HepG2 (cell line): ENCODE measurements at regions not wholly inside any gene's neighbourhood (a gene's known extent, or its start where the extent isn't known, plus 50 kb on each side); places are given as distances from the start of the nearest gene placed in this dataset.

Experiments
- ATAC-seq: fragments of 200-7000 bp; cut with Tn5 transposase; 3 replicates; pipeline ENCODE4 v1.9.1; 2020; ENCODE audit warnings: mild to moderate bottlenecking, moderate library complexity
- BruUV-seq: library from RNA; stranded (reverse); fragments of 400-500 nt; replicated peaks from 2 replicates; lab custom pipeline; 2021; lab: Mats Ljungman, UMichigan
- CTCF ChIA-PET: fragments of 300-600 bp; formaldehyde crosslinking; extraction: SDS; loops from one replicate; lab custom pipeline; 2021; ENCODE audit warnings: low total read pairs, inconsistent platforms, low intra/inter-chr PET ratio; lab: Yijun Ruan, JAX
- POLR2A ChIA-PET: fragments of 350-600 bp; sonication (Branson Sonifier 250); formaldehyde crosslinking; loops from one replicate; lab custom pipeline; 2020; ENCODE audit warnings: antibody characterized with exemption, inconsistent platforms; lab: Yijun Ruan, JAX
- DNase-seq: peaks from one replicate; pipeline ENCODE4 v3.0.0-alpha.2; 2015; ENCODE audit warnings: low spot score
- FAIRE-seq: peaks from 3 replicates; lab custom pipeline; 2011; peaks lifted over from hg19 to GRCh38; lab: Jason Lieb, UNC
- H2AFZ ChIP-seq: one replicate; pipeline ENCODE4 v1.6.1; 2011; ENCODE audit warnings: low read length, inconsistent platforms
- H3K27ac ChIP-seq: fragments of 300-600 bp; 3 replicates; pipeline ENCODE4 v1.8.0; 2011; ENCODE audit warnings: mixed run types, mild to moderate bottlenecking, mixed read lengths, low read length, inconsistent platforms; ENCODE audit not compliant: insufficient read depth; ENCODE audit errors: extremely low read length
- H3K27me3 ChIP-seq, 2 experiments: fragments of 200-600 bp in 1 of 2; 2 replicates in 1 of 2; 3 replicates in 1 of 2; pipeline versions ENCODE4 v1.6.0 to v1.8.0; 2011; ENCODE audit warnings: low read length in 2 of 2, mild to moderate bottlenecking in 2 of 2, moderate library complexity in 2 of 2, inconsistent platforms in 1 of 2; ENCODE audit not compliant: insufficient read depth in 2 of 2, control insufficient read depth in 1 of 2
- H3K36me3 ChIP-seq, 2 experiments: fragments of 200-600 bp in 1 of 2; replicated peaks in 1 of 2; 2 replicates in 1 of 2; 3 replicates in 1 of 2; pipeline versions ENCODE4 v1.5.1 to v1.8.0; 2011; ENCODE audit warnings: low read length in 2 of 2, inconsistent platforms in 1 of 2; ENCODE audit not compliant: insufficient read depth in 2 of 2, control insufficient read depth in 1 of 2
- H3K4me1 ChIP-seq: 2 replicates; pipeline ENCODE4 v1.5.1; 2012; ENCODE audit warnings: low read length, inconsistent platforms; ENCODE audit not compliant: insufficient read depth
- H3K4me2 ChIP-seq: 2 replicates; pipeline ENCODE4 v1.6.0; 2011; ENCODE audit warnings: low read depth, low read length, inconsistent platforms
- H3K4me3 ChIP-seq, 3 experiments: fragments of 200-600 bp in 1 of 3; sonication (generic), shearing (Covaris generic) in 1 of 3; replicated peaks in 1 of 3; 2 replicates each; pipeline ENCODE4 v1.5.1; 2011 to 2016; ENCODE audit warnings: low read length in 3 of 3, inconsistent platforms in 2 of 3, low read depth in 2 of 3, mild to moderate bottlenecking in 2 of 3, control low read depth in 1 of 3, mixed read lengths in 1 of 3; ENCODE audit not compliant: insufficient read depth in 1 of 3
- H3K79me2 ChIP-seq: one replicate; pipeline ENCODE4 v1.6.1; 2011; ENCODE audit warnings: low read length, inconsistent platforms; ENCODE audit not compliant: insufficient read depth
- H3K9ac ChIP-seq: 2 replicates; pipeline ENCODE4 v1.6.0; 2011; ENCODE audit warnings: mild to moderate bottlenecking, low read depth, low read length, inconsistent platforms; ENCODE audit not compliant: insufficient read depth
- H3K9me3 ChIP-seq: 2 replicates; pipeline ENCODE4 v1.5.1; 2012; ENCODE audit warnings: mild to moderate bottlenecking, low read length
- H4K20me1 ChIP-seq: 2 replicates; pipeline ENCODE4 v1.6.0; 2011; ENCODE audit warnings: inconsistent platforms, mild to moderate bottlenecking, low read length, moderate library complexity; ENCODE audit not compliant: insufficient read depth
- CEBPG ChIP-seq: IDR thresholded peaks from 2 replicates; pipeline ENCODE4 v1.6.1; 2016
- FOXP1 ChIP-seq, 2 experiments: fragments of 450-650 bp in 1 of 2; IDR thresholded peaks; 2 replicates each; pipeline ENCODE4 v1.6.1; 2017 to 2018; ENCODE audit warnings: antibody characterized with exemption in 1 of 2
- KDM1A ChIP-seq: IDR thresholded peaks from 2 replicates; pipeline ENCODE4 v1.6.1; 2016; ENCODE audit warnings: missing compliant biosample characterization
- KLF15 ChIP-seq: sonication (generic); formaldehyde crosslinking; IDR thresholded peaks from 2 replicates; pipeline ENCODE4 v1.8.1; 2023; ENCODE audit warnings: borderline replicate concordance, mild to moderate bottlenecking, inconsistent platforms, missing genetic modification reagents, mixed read lengths
- MTF2 ChIP-seq: sonication (generic); formaldehyde crosslinking; IDR thresholded peaks from 2 replicates; pipeline ENCODE4 v1.5.0; 2020; ENCODE audit warnings: missing genetic modification reagents, borderline replicate concordance
- NR3C1 ChIP-seq: sonication (generic); formaldehyde crosslinking; IDR thresholded peaks from 2 replicates; pipeline ENCODE4 v1.4.0; 2020; ENCODE audit warnings: missing genetic modification reagents
- PITX1 ChIP-seq: sonication (generic); formaldehyde crosslinking; IDR thresholded peaks from 2 replicates; pipeline ENCODE4 v1.5.1; 2020; ENCODE audit warnings: mild to moderate bottlenecking, missing genetic modification reagents
- SMYD3 ChIP-seq: sonication (generic); formaldehyde crosslinking; IDR thresholded peaks from 2 replicates; pipeline ENCODE4 v1.8.1; 2023; ENCODE audit warnings: mild to moderate bottlenecking, missing genetic modification reagents
- ZC3H13 ChIP-seq: sonication (generic); formaldehyde crosslinking; IDR thresholded peaks from 2 replicates; pipeline ENCODE4 v1.8.1; 2023; ENCODE audit warnings: mild to moderate bottlenecking, missing genetic modification reagents, moderate library complexity
- ZNF24 ChIP-seq: fragments of 450-650 bp; IDR thresholded peaks from 2 replicates; pipeline ENCODE4 v1.6.1; 2017; ENCODE audit warnings: antibody characterized with exemption, mild to moderate bottlenecking
- ZNF317 ChIP-seq: sonication (generic); formaldehyde crosslinking; IDR thresholded peaks from 2 replicates; pipeline ENCODE4 v1.5.0; 2020; ENCODE audit warnings: mild to moderate bottlenecking, missing genetic modification reagents
- ZNF589 ChIP-seq: sonication (generic); formaldehyde crosslinking; conservative IDR thresholded peaks from 2 replicates; pipeline ENCODE4 v1.8.0; 2022; ENCODE audit warnings: mild to moderate bottlenecking, moderate library complexity, missing genetic modification reagents
- ZNF605 ChIP-seq: sonication (generic); formaldehyde crosslinking; IDR thresholded peaks from 2 replicates; pipeline ENCODE4 v1.8.0; 2022; ENCODE audit warnings: mild to moderate bottlenecking, missing genetic modification reagents
- ZNF720 ChIP-seq: sonication (generic); formaldehyde crosslinking; IDR thresholded peaks from 2 replicates; pipeline ENCODE4 v1.4.0; 2020; ENCODE audit warnings: missing genetic modification reagents
- ZNF816 ChIP-seq: sonication (generic); formaldehyde crosslinking; IDR thresholded peaks from 2 replicates; pipeline ENCODE4 v1.8.0; 2022; ENCODE audit warnings: missing genetic modification reagents, mild to moderate bottlenecking, borderline replicate concordance
- WGBS: methylation state at CpG from one replicate; pipeline ENCODE4 v1.1.6; 2017; ENCODE audit warnings: low lambda C conversion rate; 5-methylcytosine and 5-hydroxymethylcytosine counted together
- in situ Hi-C: cut with HindIII; loops from 2 replicates; pipeline ENCODE4 v1.10.0; 2017; ENCODE audit warnings: low pct_unique_long_range_greater_than_20kb; ENCODE audit not compliant: extremely low pct_ligation_motif_present
- intact Hi-C: fragments of 100-400 bp; cut with micrococcal nuclease; formaldehyde crosslinking; loops from one replicate; pipeline ENCODE4 v1.10.0; 2022; ENCODE audit not compliant: unreplicated experiment
- TF ChIP-seq, protein P1 (sequence below): sonication (generic); formaldehyde crosslinking; IDR thresholded peaks from 2 replicates; pipeline ENCODE4 v1.5.0; 2020; ENCODE audit warnings: missing genetic modification reagents, mild to moderate bottlenecking, borderline replicate concordance
- TF ChIP-seq, protein P2 (sequence below): sonication (generic); formaldehyde crosslinking; IDR thresholded peaks from 2 replicates; pipeline ENCODE4 v1.4.0; 2020; ENCODE audit warnings: missing genetic modification reagents, low read depth, mild to moderate bottlenecking, borderline replicate concordance
- TF ChIP-seq, protein P3 (sequence below): sonication (generic); formaldehyde crosslinking; IDR thresholded peaks from 2 replicates; pipeline ENCODE4 v1.4.0; 2020; ENCODE audit warnings: missing genetic modification reagents
- TF ChIP-seq, protein P4 (sequence below): sonication (generic); formaldehyde crosslinking; IDR thresholded peaks from 2 replicates; pipeline ENCODE4 v1.4.0; 2020; ENCODE audit warnings: mild to moderate bottlenecking, low read depth, missing genetic modification reagents

DNA sequence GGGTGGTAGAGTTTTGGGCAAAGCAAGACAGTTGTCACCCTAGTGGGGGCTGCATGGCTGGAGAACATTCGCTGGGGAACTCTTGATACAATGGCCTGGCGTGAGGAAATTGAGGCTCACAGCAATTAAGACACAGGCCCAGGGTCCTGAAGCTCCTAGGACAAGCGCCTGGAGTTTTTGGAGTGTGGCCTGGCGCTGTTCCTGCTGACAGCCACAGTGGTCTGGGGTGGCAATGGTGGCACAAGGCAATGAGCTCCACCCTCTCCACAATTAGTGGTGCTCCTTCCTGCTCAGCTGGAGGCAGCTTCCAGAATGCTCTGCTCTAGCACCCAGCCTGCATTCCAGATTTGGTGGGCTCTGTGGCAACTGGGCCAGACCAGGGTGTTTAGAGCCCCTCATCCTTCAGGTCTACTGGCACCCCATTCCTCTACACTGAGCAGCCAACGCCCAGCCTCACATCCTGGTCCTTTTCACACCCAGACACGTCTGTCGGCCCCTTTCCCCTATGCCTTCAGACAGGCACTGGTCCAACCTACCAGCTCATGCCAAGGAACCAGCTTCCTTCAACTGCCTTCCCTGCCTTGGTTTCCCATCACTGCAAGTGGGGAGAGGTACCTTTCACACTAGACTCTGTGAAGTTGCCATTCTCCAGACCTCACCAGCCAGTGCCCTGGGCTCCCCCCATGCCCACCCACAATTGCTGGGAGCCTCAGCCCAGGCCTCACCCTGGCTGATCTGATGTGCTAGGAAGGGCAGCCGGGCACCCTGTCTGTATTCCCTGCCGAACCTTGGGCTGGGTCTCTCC, 138.1 kb upstream of the COL5A1 start:
- ChIA-PET POLR2A (no interaction called here), CTCF (no interaction called here)
- no peak overlapping the region for H3K9ac ChIP-seq
- no peak overlapping the region for H2AFZ ChIP-seq
- no peaks in the 10 kb centered on the region for H3K4me1 ChIP-seq
- H3K4me2 ChIP-seq, result no peak overlapping the region
- no peak for FAIRE-seq
- intact Hi-C loops (no loop called here), in situ Hi-C loops (no loop called here)
- no peak overlapping the region for H3K27ac ChIP-seq
- H3K79me2 ChIP-seq, result no peaks in the 10 kb centered on the region
- no peaks in the 10 kb centered on the region for H3K36me3 ChIP-seq
- TF ChIP-seq ZNF816 (CRISPR knock-in tag) (no peak), ZNF24 (no peak), ZNF605 (CRISPR knock-in tag) (no peak), ZNF720 (CRISPR knock-in tag) (no peak), FOXP1 (IDR thresholded peaks at IDR 0.05) (no peak), FOXP1 (CRISPR knock-in tag; IDR thresholded peaks at IDR 0.05) (no peak), ZC3H13 (CRISPR knock-in tag) (no peak), KDM1A (CRISPR knock-in tag) (no peak), CEBPG (no peak), KLF15 (no peak), MTF2 (CRISPR knock-in tag) (no peak), ZNF589 (CRISPR knock-in tag) (no peak), SMYD3 (CRISPR knock-in tag) (no peak), NR3C1 (no peak), PITX1 (CRISPR knock-in tag) (no peak), ZNF317 (CRISPR knock-in tag) (no peak)
- TF ChIP-seq, protein P1, sequence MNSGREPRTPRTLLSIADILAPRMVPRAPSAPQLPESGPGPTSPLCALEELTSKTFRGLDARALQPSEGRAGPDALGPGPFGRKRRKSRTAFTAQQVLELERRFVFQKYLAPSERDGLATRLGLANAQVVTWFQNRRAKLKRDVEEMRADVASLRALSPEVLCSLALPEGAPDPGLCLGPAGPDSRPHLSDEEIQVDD (CRISPR knock-in tag), result no peak
- TF ChIP-seq, protein P2, sequence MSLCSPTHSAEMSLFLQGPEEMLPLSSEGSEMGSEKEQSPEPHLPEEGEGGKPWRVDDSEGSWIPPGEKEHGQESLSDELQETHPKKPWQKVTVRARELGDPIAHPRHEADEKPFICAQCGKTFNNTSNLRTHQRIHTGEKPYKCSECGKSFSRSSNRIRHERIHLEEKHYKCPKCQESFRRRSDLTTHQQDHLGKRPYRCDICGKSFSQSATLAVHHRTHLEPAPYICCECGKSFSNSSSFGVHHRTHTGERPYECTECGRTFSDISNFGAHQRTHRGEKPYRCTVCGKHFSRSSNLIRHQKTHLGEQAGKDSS (CRISPR knock-in tag), result no peak
- TF ChIP-seq, protein P3, sequence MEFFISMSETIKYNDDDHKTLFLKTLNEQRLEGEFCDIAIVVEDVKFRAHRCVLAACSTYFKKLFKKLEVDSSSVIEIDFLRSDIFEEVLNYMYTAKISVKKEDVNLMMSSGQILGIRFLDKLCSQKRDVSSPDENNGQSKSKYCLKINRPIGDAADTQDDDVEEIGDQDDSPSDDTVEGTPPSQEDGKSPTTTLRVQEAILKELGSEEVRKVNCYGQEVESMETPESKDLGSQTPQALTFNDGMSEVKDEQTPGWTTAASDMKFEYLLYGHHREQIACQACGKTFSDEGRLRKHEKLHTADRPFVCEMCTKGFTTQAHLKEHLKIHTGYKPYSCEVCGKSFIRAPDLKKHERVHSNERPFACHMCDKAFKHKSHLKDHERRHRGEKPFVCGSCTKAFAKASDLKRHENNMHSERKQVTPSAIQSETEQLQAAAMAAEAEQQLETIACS (CRISPR knock-in tag), result no peak
- TF ChIP-seq, protein P4, sequence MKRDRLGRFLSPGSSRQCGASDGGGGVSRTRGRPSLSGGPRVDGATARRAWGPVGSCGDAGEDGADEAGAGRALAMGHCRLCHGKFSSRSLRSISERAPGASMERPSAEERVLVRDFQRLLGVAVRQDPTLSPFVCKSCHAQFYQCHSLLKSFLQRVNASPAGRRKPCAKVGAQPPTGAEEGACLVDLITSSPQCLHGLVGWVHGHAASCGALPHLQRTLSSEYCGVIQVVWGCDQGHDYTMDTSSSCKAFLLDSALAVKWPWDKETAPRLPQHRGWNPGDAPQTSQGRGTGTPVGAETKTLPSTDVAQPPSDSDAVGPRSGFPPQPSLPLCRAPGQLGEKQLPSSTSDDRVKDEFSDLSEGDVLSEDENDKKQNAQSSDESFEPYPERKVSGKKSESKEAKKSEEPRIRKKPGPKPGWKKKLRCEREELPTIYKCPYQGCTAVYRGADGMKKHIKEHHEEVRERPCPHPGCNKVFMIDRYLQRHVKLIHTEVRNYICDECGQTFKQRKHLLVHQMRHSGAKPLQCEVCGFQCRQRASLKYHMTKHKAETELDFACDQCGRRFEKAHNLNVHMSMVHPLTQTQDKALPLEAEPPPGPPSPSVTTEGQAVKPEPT (CRISPR knock-in tag), result no peak
- 0% methylated on average over 3 of the region's 9 CpGs for WGBS
- H4K20me1 ChIP-seq, result no peaks in the 10 kb centered on the region
- no peak overlapping the region for H3K4me3 ChIP-seq
- H3K27me3 ChIP-seq, result peaks cover 10 to 50% of the 10 kb centered on the region in 2 experiments; a peak in 4 of 5 replicates
- BruUV-seq, result no TSS peak
- no peaks in the 10 kb centered on the region for H3K9me3 ChIP-seq
- no peak for DNase-seq
- no peak; the same call in 2 of the 3 replicates for ATAC-seq
